Lower leg skin (tissue), 4 donors: ENCODE measurements at regions not wholly inside any gene's neighbourhood (a gene's known extent, or its start where the extent isn't known, plus 50 kb on each side); places are given as distances from the start of the nearest gene placed in this dataset.

ENCODE experiments used
- DNase-seq, 2 donors: peaks; one replicate each; pipeline ENCODE4 v3.0.0-alpha.2; 2019; ENCODE audit warnings: low spot score in 2 of 2
- H3K4me3 ChIP-seq: fragments of 200-600 bp; sonication (generic); 2 replicates; pipeline ENCODE4 v1.5.1; 2017; ENCODE audit warnings: mild to moderate bottlenecking, low read depth; ENCODE audit not compliant: poor library complexity, severe bottlenecking
- CTCF ChIP-seq, 3 donors: fragments of 450-650 bp; IDR thresholded peaks; one replicate each; pipeline ENCODE4 v1.5.1; 2016; ENCODE audit warnings: antibody characterized with exemption in 3 of 3, mild to moderate bottlenecking in 3 of 3, moderate library complexity in 2 of 3
- POLR2A ChIP-seq, 2 donors: fragments of 450-650 bp; IDR thresholded peaks; one replicate each; pipeline ENCODE4 v1.6.1; 2016 to 2017; ENCODE audit warnings: antibody characterized with exemption in 2 of 2, mild to moderate bottlenecking in 1 of 2, moderate library complexity in 1 of 2
- WGBS, 2 donors: methylation state at CpG; one replicate each; pipeline ENCODE4 v1.1.5; 2018; 5-methylcytosine and 5-hydroxymethylcytosine counted together
- intact Hi-C: fragments of 100-400 bp; cut with DNase I; formaldehyde crosslinking; loops from one replicate; pipeline ENCODE4 v1.15.0; 2023; ENCODE audit warnings: low total_unique reads

DNA sequence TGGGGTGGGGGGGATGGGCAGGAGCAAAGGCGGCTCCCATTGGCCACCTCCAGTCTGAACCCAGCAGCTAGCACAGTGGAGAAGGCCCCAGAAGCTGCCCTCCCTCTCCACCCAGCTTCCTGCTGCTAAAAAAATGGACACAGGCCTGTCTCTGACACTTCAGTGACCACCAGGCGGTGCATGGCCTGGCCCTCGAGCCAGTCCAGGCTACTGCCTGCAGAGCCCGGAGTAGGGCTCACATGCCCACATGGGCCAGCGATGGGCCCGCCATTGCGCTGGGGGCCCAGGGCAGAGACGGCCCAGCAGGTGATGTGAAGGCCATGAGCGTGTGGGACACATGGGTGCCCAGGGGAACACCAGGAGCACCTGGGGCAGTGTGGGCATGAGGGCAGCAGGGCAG lies 52.1 kb upstream of the NOTCH1 start:
- DNase-seq, result no peak
- intact Hi-C loops, result no loop called here
- H3K4me3 ChIP-seq, result no peak overlapping the region
- TF ChIP-seq POLR2A (IDR thresholded peaks at IDR 0.05), result no peak
- no peak for TF ChIP-seq CTCF (IDR thresholded peaks at IDR 0.05)
- 87 to 92% methylated on average over 9 of the region's 9 CpGs for WGBS, 2 donors

DNA sequence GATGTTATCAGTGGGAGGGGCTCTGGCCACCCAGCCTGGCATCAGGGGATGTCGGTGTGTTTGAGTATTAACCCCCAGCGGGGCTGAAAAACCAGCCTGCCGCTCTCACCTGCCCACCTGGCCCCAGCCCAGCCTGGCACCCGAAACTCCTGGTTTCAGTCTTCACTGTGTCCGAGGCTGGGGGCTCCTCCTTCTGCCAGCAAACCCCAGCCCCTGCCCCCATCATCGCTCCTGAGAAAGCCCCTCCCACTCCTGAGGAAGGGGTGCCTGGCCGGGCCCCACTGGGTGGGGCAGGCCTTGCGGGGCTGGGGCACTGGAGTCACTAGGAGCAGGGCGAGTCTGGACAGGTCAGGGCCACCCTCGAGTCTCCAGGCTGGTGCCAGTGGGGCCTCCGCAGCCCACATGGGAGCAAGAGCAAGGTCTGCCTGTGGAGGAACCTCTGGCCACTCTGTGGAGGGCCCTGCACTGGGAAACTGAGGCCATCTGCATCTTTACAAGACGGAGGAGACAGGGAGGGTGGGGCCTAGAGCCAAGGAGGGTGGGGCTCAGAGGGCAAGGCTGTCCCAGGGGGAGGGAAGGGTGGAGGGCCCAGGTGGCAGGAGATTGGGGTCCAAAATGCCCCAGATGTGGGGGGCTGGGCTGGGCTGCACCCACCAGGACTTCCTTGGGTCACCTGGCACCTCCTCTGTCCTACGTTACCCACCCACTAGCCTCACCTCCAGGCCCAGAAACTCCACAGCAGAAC lies 51.5 kb upstream of the NOTCH1 start:
- H3K4me3 ChIP-seq, result no peak overlapping the region
- no peak for DNase-seq
- TF ChIP-seq CTCF (IDR thresholded peaks at IDR 0.05) (no peak), POLR2A (IDR thresholded peaks at IDR 0.05) (no peak)
- intact Hi-C loops, result no loop called here
- 49 to 50% methylated on average over 13 of the region's 13 CpGs for WGBS, 2 donors

GRCh38 chr9:136596630-136597031 lies 50.8 kb upstream of the NOTCH1 start:
- 77 to 83% methylated on average over 16 of the region's 16 CpGs for WGBS, 2 donors
- no peak for DNase-seq
- H3K4me3 ChIP-seq, result no peak overlapping the region
- TF ChIP-seq POLR2A (IDR thresholded peaks at IDR 0.05), result no peak
- no peak for TF ChIP-seq CTCF (IDR thresholded peaks at IDR 0.05)
- intact Hi-C loops, result no loop called here

DNA sequence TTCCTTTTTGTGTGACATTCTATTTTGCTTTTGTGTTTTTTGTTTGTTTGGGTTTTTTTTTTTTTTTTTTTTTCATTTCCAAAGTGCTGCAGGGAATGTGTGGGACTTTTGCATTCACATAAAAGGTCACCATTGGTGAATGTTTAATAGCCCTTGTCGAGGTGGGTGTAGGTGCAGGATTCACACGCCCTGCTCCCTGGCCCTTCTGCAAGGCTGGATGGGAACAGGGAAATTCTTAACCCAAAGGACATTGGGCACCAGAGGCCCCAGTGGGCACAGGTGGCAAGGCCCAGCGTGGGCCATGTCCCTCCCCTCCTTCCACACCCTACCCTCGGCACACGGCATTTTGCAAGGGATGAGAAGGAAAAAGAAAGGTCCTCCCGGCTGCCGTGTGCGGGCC lies 50.4 kb upstream of the NOTCH1 start:
- intact Hi-C loops, result no loop called here
- 71% methylated on average over 8 of the region's 8 CpGs for WGBS, 2 donors

DNA sequence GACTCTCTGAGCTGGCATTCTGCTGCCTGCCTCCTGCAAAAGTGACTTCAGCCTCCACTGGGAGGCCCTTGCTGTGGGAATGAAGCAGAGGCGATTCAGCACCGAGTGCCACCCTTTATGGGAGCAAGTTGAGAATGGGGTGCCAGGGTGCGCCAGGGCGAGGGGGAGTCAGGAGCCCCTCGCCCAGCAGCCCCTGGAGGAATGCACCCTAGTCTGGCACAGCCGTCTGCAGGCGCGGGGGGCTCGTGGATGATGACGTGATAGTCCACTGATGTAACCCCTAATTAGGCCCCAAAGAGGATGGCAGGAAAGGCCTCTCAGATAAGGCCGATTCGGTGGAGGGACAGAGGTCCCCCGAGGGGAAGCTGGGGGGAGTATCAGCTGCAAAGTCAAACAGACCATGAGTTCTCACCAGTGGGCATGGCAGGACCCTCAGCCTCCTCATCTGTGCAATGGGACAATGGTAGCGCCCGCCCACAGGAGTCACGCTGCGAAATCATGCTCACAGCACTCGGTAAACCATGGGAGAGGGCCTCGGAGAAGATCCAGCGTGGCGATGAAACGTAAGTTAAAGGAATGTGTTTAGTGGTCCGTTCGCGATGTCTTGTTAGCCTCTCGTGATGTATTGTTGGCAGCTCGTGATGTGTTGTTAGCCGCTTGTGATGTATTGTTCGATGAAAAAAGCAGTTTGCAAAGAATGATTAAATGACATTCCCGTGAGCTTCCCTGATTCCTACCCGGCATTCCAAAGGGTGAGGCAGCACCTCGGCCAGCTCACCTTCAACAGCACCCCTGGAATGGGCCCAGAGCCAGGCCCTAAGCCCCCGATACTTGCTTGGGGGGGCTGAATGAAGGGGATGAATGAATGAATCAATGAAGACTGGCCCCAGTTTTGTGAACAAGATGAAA lies 49.7 kb upstream of the NOTCH1 start:
- TF ChIP-seq POLR2A (IDR thresholded peaks at IDR 0.05), result no peak
- TF ChIP-seq CTCF (IDR thresholded peaks at IDR 0.05), result no peak
- DNase-seq, result no peak
- H3K4me3 ChIP-seq, result no peak overlapping the region
- intact Hi-C loops, result no loop called here
- 80 to 84% methylated on average over 33 of the region's 33 CpGs for WGBS, 2 donors

More for the DNA sequence above, 50.4 kb upstream of the NOTCH1 start:
- DNase-seq, result no peak
- no peak for TF ChIP-seq CTCF (IDR thresholded peaks at IDR 0.05)
- no peak for TF ChIP-seq POLR2A (IDR thresholded peaks at IDR 0.05)
- no peak overlapping the region for H3K4me3 ChIP-seq
